ENCODE measurements at regions not wholly inside any gene's neighbourhood (a gene's known extent, or its start where the extent isn't known, plus 50 kb on each side); places are given as distances from the start of the nearest gene placed in this dataset.

- H3K9ac ChIP-seq (ENCODE audit: low read depth, low read length, poor library complexity, severe bottlenecking), result no peak overlapping the region
- no peaks in the 10 kb centered on the region for H3K79me2 ChIP-seq (ENCODE audit: insufficient read depth, low read length)
- TF ChIP-seq CTCF (conservative IDR thresholded peaks at IDR 0.05; ENCODE audit: low read length), result no peak
- TF ChIP-seq EZH2phosphoT487 (IDR thresholded peaks at IDR 0.05; ENCODE audit: borderline replicate concordance), result no peak
- no peaks in the 10 kb centered on the region for H3K27me3 ChIP-seq (ENCODE audit: insufficient read depth, low read length, poor library complexity, severe bottlenecking)
- H3K9me2 ChIP-seq (replicated peaks; ENCODE audit: low read depth, low read length), result no peaks in the 10 kb centered on the region
- H4K20me1 ChIP-seq (ENCODE audit: insufficient read depth, low read length, poor library complexity, severe bottlenecking), result no peaks in the 10 kb centered on the region
- no peak overlapping the region for H2AFZ ChIP-seq (ENCODE audit: low read length)
- H3K36me3 ChIP-seq (ENCODE audit: insufficient read depth, low read length), result no peaks in the 10 kb centered on the region
- H3F3A ChIP-seq (ENCODE audit: low read depth), result no peaks in the 10 kb centered on the region
- no peak overlapping the region for H3K4me2 ChIP-seq (ENCODE audit: low read depth, low read length, poor library complexity, severe bottlenecking)
- no peaks in the 10 kb centered on the region for H3K4me1 ChIP-seq (ENCODE audit: insufficient read depth, low read length, poor library complexity, severe bottlenecking)
- H3K4me3 ChIP-seq (ENCODE audit: low read length, poor library complexity, severe bottlenecking), result no peak overlapping the region
- H3K9me3 ChIP-seq (ENCODE audit: insufficient read depth, low read depth, low read length), result no peaks in the 10 kb centered on the region
These were observed 678.4 kb upstream of the GRM7 start for GRCh38 chr3:6182476-6182875.

DNA sequence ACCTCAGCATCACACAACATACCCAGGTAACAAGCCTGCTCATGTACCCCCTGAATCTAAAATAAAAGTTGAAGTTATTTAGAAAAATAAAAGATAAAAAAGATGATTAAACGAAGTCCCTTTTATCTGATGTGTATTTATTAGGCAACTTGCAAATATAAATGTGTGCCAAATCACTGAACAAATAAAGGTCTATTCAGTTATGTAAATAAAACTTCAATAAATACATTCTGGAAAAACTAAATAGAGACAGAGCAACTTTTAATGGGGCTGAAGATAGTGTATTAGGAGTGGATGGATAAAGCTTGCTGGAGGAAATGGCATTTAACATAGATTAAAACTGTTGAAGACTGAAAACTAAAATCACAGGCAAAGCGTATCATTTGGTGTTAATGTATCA lies 678.0 kb upstream of the GRM7 start:
- Histone ChIP-seq H3K36me3 (ENCODE audit: insufficient read depth, low read length) (no peaks in the 10 kb centered on the region), H3K4me1 (ENCODE audit: insufficient read depth, low read length, poor library complexity, severe bottlenecking) (no peaks in the 10 kb centered on the region), H3K9me2 (replicated peaks; ENCODE audit: low read depth, low read length) (no peaks in the 10 kb centered on the region), H3K79me2 (ENCODE audit: insufficient read depth, low read length) (no peaks in the 10 kb centered on the region), H3K27me3 (ENCODE audit: insufficient read depth, low read length, poor library complexity, severe bottlenecking) (no peaks in the 10 kb centered on the region), H3K9ac (ENCODE audit: low read depth, low read length, poor library complexity, severe bottlenecking) (no peak overlapping the region), H3K9me3 (ENCODE audit: insufficient read depth, low read depth, low read length) (no peaks in the 10 kb centered on the region), H4K20me1 (ENCODE audit: insufficient read depth, low read length, poor library complexity, severe bottlenecking) (no peaks in the 10 kb centered on the region), H3F3A (ENCODE audit: low read depth) (no peaks in the 10 kb centered on the region), H3K4me3 (ENCODE audit: low read length, poor library complexity, severe bottlenecking) (no peak overlapping the region), H3K4me2 (ENCODE audit: low read depth, low read length, poor library complexity, severe bottlenecking) (no peak overlapping the region), H2AFZ (ENCODE audit: low read length) (no peak overlapping the region)
- TF ChIP-seq EZH2phosphoT487 (IDR thresholded peaks at IDR 0.05; ENCODE audit: borderline replicate concordance), result no peak
- no peak for TF ChIP-seq CTCF (conservative IDR thresholded peaks at IDR 0.05; ENCODE audit: low read length)

- Histone ChIP-seq H3K4me1 (ENCODE audit: insufficient read depth, low read length, poor library complexity, severe bottlenecking) (no peaks in the 10 kb centered on the region), H3F3A (ENCODE audit: low read depth) (no peaks in the 10 kb centered on the region), H3K9me3 (ENCODE audit: insufficient read depth, low read depth, low read length) (no peaks in the 10 kb centered on the region), H3K4me3 (ENCODE audit: low read length, poor library complexity, severe bottlenecking) (no peak overlapping the region), H3K79me2 (ENCODE audit: insufficient read depth, low read length) (no peaks in the 10 kb centered on the region), H3K9me2 (replicated peaks; ENCODE audit: low read depth, low read length) (no peaks in the 10 kb centered on the region), H3K9ac (ENCODE audit: low read depth, low read length, poor library complexity, severe bottlenecking) (no peak overlapping the region), H3K27me3 (ENCODE audit: insufficient read depth, low read length, poor library complexity, severe bottlenecking) (no peaks in the 10 kb centered on the region), H4K20me1 (ENCODE audit: insufficient read depth, low read length, poor library complexity, severe bottlenecking) (no peaks in the 10 kb centered on the region), H2AFZ (ENCODE audit: low read length) (no peak overlapping the region), H3K36me3 (ENCODE audit: insufficient read depth, low read length) (no peaks in the 10 kb centered on the region), H3K4me2 (ENCODE audit: low read depth, low read length, poor library complexity, severe bottlenecking) (no peak overlapping the region)
- TF ChIP-seq EZH2phosphoT487 (IDR thresholded peaks at IDR 0.05; ENCODE audit: borderline replicate concordance), result no peak
- no peak for TF ChIP-seq CTCF (conservative IDR thresholded peaks at IDR 0.05; ENCODE audit: low read length)
These were observed 671.5 kb upstream of the GRM7 start for GRCh38 chr3:6189384-6189783.

Measured in Loucy (cell line).